Stimulated activated CD4-positive, alpha-beta T cell treated with anti-CD3 and anti-CD28 coated beads, Interleukin-4, amount 100 ng/mL, for 4 hours (primary cell): ENCODE measurements at regions not wholly inside any gene's neighbourhood (a gene's known extent, or its start where the extent isn't known, plus 50 kb on each side); places are given as distances from the start of the nearest gene placed in this dataset.
"Not testable (repeated sequence)": the region's sequence is repeated elsewhere in the genome, so short reads cannot be mapped to it uniquely, and the experiment has no call there.

Experiments used
- DNase-seq, 2 experiments: peaks; one replicate each; pipeline ENCODE4 v3.0.0-alpha.2; 2020

DNA sequence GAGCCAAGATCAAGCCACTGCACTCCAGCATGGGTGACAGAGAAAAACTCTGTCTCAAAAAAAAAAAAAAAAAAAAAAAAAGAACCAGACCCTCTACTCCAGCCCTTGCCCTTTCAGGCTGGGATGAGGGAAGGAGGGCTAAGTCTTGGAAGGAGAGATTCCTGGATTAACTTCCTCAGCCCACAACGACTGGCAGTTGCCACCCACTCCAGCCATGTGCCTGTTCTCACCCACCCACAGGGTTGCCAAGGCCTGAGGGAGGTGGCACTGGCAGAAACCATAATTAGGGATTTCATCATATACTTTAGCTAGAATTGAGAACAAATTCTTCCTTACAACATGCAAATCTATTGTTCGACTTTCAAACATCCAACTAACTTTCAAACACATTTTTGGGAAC, 87.8 kb upstream of the SLC30A5 start:
- DNase-seq: no peak

DNA sequence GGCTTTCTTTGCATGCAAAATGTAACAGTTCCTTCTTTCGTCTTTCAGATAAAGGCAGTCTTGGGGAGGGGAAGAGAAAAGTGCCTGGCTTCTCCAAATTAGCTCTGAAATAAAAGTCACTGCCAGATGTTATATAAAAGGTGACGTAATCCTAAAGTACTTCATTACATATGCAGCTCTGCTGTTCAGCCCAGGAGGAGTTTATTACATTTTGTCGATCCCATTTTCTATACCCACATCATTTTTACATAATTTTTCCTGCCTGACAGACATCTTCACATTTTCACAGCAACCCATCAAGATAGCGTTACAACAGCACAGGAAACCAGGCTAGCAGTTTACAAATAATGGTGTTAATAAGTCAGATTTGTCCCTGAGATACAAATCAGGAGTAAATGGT, 86.7 kb upstream of the SLC30A5 start:
- no peak for DNase-seq

GRCh38 chr5:69007726-69008368, 86.0 kb upstream of the SLC30A5 start:
- peak; percentile 43 to 59 for DNase-seq

GRCh38 chr5:69010476-69010875, 83.3 kb upstream of the SLC30A5 start:
- DNase-seq: no peak

GRCh38 chr5:69011910-69012309, 81.9 kb upstream of the SLC30A5 start:
- DNase-seq: no peak

DNA sequence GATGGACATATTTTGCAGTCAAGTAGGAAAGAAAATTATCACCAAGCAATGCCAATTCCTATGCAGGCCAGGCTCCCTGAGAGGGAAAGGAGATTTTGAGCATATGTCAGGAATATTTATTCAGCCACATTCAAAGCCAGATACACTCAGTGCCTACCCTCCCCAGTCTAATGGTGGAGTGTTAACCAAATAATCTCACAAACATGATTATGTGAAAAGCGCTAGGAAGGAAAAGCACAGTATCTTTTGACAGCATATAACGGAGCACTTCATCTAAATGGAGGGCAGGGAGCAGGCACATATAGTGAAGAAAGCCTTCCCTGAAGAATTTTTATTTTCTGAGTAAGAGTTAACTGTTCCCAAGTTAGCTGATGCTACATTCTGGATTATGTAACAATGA, 80.3 kb upstream of the SLC30A5 start:
- no peak for DNase-seq

GRCh38 chr5:69014007-69014406, 79.8 kb upstream of the SLC30A5 start:
- not testable (repeated sequence) for DNase-seq

- DNase-seq: no peak
These were observed 74.0 kb upstream of the SLC30A5 start for GRCh38 chr5:69019668-69020375.

DNA sequence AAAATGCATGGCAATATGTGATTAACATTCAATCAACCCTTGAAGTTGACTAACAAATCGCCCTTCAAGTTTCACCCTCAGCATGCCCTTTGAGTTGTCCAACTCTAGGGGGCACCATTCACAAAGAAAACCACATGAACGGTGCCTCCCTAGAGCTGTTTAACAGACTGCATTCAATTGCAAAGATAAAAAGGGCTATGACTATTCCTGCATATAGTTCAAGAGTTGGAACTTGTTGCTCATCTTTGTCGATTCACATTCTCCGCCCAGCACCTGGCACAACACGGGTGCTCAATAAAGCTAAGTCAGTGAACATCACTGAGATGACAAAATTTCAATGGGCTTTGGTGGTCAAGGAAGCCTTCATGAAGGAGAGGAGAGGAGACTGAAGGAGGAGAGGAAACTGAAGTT, 69.6 kb upstream of the SLC30A5 start:
- no peak for DNase-seq

GRCh38 chr5:69029292-69029691, 64.5 kb upstream of the SLC30A5 start:
- no peak for DNase-seq

GRCh38 chr5:69030358-69031062, 63.3 kb upstream of the SLC30A5 start:
- no peak for DNase-seq

DNA sequence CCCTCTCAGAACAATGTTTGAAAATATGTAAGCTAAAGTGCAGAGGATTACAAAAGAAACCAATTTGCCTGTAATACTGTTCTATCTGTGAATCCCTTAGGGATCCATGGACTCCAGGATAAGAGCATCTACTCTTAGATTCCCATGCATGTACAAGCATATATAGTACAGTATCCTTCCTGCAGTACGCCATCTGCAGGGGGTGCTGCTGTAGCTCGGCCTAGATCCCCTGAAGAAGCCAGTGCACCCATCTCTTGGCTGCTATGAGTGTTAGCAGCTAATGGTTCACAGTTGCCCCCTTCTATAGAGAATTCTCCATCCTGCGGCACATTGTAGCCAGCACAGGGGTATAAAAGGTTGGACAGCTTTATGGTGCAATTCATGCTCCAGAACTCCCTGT, 61.8 kb upstream of the SLC30A5 start:
- DNase-seq: no peak

- DNase-seq: no peak
These were observed 60.1 kb upstream of the SLC30A5 start for GRCh38 chr5:69033690-69034089.

- no peak for DNase-seq
These were observed 58.9 kb upstream of the SLC30A5 start for GRCh38 chr5:69034898-69035297.

- DNase-seq: no peak
These were observed 58.1 kb upstream of the SLC30A5 start for GRCh38 chr5:69035665-69036064.

DNA sequence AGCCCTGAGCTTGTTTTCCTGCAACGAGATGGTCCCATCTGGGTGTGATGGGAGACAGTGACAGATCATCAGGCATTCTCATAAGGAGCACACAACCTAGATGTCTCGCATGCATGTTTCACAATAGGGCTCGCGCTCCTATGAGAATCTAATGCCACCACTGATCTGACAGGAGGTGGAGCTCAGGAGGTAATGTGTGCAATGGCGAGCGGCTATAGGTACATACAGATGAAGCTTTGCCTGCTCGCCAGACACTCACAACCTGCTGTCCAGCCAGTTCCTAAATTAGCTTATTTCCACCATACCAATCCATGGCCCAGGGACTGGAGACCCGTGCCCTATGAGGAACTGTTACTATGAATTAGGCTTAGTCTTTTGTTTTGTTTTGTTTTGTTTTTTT, 55.3 kb upstream of the SLC30A5 start:
- DNase-seq: no peak

GRCh38 chr5:69039829-69040228, 54.0 kb upstream of the SLC30A5 start:
- DNase-seq: no peak

DNA sequence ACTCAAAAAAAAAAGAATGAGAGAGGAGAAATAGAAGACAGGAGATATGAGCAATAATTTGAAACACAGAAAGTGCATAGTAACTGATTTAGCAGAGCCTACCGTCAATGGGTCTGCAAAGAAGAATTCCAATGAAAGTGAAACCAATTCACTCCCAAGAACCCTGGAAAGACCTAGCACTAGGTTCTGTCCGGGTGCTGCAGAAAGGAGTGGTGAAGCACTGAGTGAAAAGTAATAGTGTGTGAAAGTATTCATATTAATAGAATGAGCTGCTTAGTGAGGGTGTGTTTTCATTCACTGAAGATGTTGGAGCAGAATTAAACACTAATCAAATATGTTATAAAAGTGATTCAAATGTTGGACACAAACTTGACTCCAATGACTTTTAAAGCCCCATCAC, 51.3 kb upstream of the SLC30A5 start:
- DNase-seq: no peak

- peak; percentile 45 to 72 for DNase-seq
These were observed 50.7 kb upstream of the SLC30A5 start for GRCh38 chr5:69042915-69043654.

- no peak for DNase-seq
These were observed 50.2 kb upstream of the SLC30A5 start for GRCh38 chr5:69043655-69043996.
